ENCODE measurements at regions not wholly inside any gene's neighbourhood (a gene's known extent, or its start where the extent isn't known, plus 50 kb on each side); places are given as distances from the start of the nearest gene placed in this dataset.

GRCh38 chr5:58060996-58061395 is 398.9 kb downstream of the PLK2 start:
- H3K9me3 ChIP-seq: no peaks in the 10 kb centered on the region
- no peaks in the 10 kb centered on the region for H3K4me1 ChIP-seq
- in situ Hi-C loops (cut with MboI; ENCODE audit: low sequenced_read_pairs in 4 of 4): no loop called here
- H3K36me3 ChIP-seq: no peaks in the 10 kb centered on the region
- no peak overlapping the region for H3K27ac ChIP-seq
- ATAC-seq (no peak), DNase-seq (no peak)
- no peaks in the 10 kb centered on the region for H3K27me3 ChIP-seq
- intact Hi-C loops (cut with DNase I; ENCODE audit: low total_unique reads): no loop called here
- TF ChIP-seq, protein P1, sequence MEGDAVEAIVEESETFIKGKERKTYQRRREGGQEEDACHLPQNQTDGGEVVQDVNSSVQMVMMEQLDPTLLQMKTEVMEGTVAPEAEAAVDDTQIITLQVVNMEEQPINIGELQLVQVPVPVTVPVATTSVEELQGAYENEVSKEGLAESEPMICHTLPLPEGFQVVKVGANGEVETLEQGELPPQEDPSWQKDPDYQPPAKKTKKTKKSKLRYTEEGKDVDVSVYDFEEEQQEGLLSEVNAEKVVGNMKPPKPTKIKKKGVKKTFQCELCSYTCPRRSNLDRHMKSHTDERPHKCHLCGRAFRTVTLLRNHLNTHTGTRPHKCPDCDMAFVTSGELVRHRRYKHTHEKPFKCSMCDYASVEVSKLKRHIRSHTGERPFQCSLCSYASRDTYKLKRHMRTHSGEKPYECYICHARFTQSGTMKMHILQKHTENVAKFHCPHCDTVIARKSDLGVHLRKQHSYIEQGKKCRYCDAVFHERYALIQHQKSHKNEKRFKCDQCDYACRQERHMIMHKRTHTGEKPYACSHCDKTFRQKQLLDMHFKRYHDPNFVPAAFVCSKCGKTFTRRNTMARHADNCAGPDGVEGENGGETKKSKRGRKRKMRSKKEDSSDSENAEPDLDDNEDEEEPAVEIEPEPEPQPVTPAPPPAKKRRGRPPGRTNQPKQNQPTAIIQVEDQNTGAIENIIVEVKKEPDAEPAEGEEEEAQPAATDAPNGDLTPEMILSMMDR (IDR thresholded peaks at IDR 0.05 in 4 of 5, conservative IDR thresholded peaks at IDR 0.05 in 1 of 5): no peak
- no peak for TF ChIP-seq POLR2A (IDR thresholded peaks at IDR 0.05)
- no peak overlapping the region for H3K4me3 ChIP-seq

DNA sequence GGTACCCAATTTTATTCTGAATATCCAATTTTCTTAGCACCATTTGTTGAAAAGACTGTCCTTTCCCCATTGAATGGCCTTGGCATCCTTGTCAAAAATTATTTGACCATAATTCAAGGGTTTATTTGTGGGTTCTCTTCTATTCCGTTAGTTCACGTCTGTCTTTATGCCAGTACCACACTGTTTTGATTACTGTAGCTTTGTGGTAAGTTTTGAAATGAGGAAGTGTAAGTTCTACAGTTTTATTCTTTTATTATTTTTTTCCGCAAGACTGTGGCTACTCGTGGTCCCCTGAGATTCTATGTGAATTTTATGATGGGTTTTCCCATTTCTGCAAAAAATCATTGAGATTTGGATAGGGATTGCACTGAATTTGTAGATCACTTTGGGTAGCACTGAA is 402.6 kb downstream of the PLK2 start:
- Histone ChIP-seq H3K36me3 (no peaks in the 10 kb centered on the region), H3K9me3 (no peaks in the 10 kb centered on the region)
- intact Hi-C loops (cut with DNase I; ENCODE audit: low total_unique reads): no loop called here

DNA sequence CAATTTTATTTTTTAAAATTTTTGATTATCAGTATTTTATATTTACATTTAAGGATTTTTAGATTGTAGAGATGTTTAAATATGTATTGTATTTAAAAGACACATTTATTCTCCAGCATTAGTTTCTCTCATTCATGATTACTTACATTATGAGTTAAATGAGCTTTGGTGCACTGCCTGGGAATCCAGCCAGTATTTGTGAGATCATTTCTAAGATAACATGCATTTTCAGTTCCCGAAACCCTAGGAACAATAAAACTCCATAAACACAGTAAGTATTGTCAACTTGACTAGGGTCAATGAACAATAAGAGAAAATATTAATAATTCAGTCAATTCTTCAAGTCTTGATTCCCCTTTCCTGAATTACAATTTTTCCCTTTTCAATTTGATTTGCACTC is 403.3 kb downstream of the PLK2 start:
- no peak for TF ChIP-seq POLR2A (IDR thresholded peaks at IDR 0.05)
- TF ChIP-seq, protein P1 (IDR thresholded peaks at IDR 0.05 in 4 of 5, conservative IDR thresholded peaks at IDR 0.05 in 1 of 5): no peak
- ATAC-seq: no peak
- intact Hi-C loops (cut with DNase I; ENCODE audit: low total_unique reads) (no loop called here), in situ Hi-C loops (cut with MboI; ENCODE audit: low sequenced_read_pairs in 4 of 4) (no loop called here)
- Histone ChIP-seq H3K36me3 (no peaks in the 10 kb centered on the region), H3K27me3 (no peaks in the 10 kb centered on the region), H3K9me3 (no peaks in the 10 kb centered on the region), H3K4me3 (no peak overlapping the region), H3K4me1 (no peaks in the 10 kb centered on the region), H3K27ac (no peak overlapping the region)
- DNase-seq: no peak

More for the DNA sequence above, 402.6 kb downstream of the PLK2 start:
- ATAC-seq (no peak), DNase-seq (no peak)
- Histone ChIP-seq H3K4me3 (no peak overlapping the region), H3K27ac (no peak overlapping the region), H3K4me1 (no peaks in the 10 kb centered on the region), H3K27me3 (no peaks in the 10 kb centered on the region)
- TF ChIP-seq POLR2A (IDR thresholded peaks at IDR 0.05): no peak
- TF ChIP-seq, protein P1 (IDR thresholded peaks at IDR 0.05 in 4 of 5, conservative IDR thresholded peaks at IDR 0.05 in 1 of 5): no peak
- in situ Hi-C loops (cut with MboI; ENCODE audit: low sequenced_read_pairs in 4 of 4): no loop called here

- in situ Hi-C loops (cut with MboI; ENCODE audit: low sequenced_read_pairs in 4 of 4): no loop called here
- intact Hi-C loops (cut with DNase I; ENCODE audit: low total_unique reads): no loop called here
- H3K27me3 ChIP-seq: no peaks in the 10 kb centered on the region
- no peak overlapping the region for H3K4me3 ChIP-seq
- H3K9me3 ChIP-seq: no peaks in the 10 kb centered on the region
- no peaks in the 10 kb centered on the region for H3K36me3 ChIP-seq
- no peaks in the 10 kb centered on the region for H3K4me1 ChIP-seq
- no peak overlapping the region for H3K27ac ChIP-seq
- ATAC-seq: no peak
- DNase-seq: no peak
- TF ChIP-seq, protein P1 (IDR thresholded peaks at IDR 0.05 in 4 of 5, conservative IDR thresholded peaks at IDR 0.05 in 1 of 5): no peak
- no peak for TF ChIP-seq POLR2A (IDR thresholded peaks at IDR 0.05)
Observed at GRCh38 chr5:58054018-58054417, 405.9 kb downstream of the PLK2 start.

GRCh38 chr5:58048954-58049353 is 410.9 kb downstream of the PLK2 start:
- Histone ChIP-seq H3K4me1 (no peaks in the 10 kb centered on the region), H3K36me3 (no peaks in the 10 kb centered on the region), H3K9me3 (no peaks in the 10 kb centered on the region), H3K27ac (no peak overlapping the region), H3K27me3 (no peaks in the 10 kb centered on the region), H3K4me3 (no peak overlapping the region)
- intact Hi-C loops (cut with DNase I; ENCODE audit: low total_unique reads) (no loop called here), in situ Hi-C loops (cut with MboI; ENCODE audit: low sequenced_read_pairs in 4 of 4) (no loop called here)
- ATAC-seq (no peak), DNase-seq (no peak)
- TF ChIP-seq, protein P1 (IDR thresholded peaks at IDR 0.05 in 4 of 5, conservative IDR thresholded peaks at IDR 0.05 in 1 of 5): no peak
- no peak for TF ChIP-seq POLR2A (IDR thresholded peaks at IDR 0.05)
